Epithelial cell of prostate (primary cell): ENCODE measurements at regions not wholly inside any gene's neighbourhood (a gene's known extent, or its start where the extent isn't known, plus 50 kb on each side); places are given as distances from the start of the nearest gene placed in this dataset.
A peak's percentile ranks its signal among the peaks of the same experiment; 100 is the strongest.
"Not testable (repeated sequence)": the region's sequence is repeated elsewhere in the genome, so short reads cannot be mapped to it uniquely, and the experiment has no call there.

Experiments used
- DNase-seq: peaks from one replicate; pipeline ENCODE4 v3.0.0-alpha.2; 2011; ENCODE audit warnings: low read depth, low spot score
- H3K27ac ChIP-seq: fragments of 450-650 bp; 2 replicates; pipeline ENCODE4 v1.5.1; 2017; ENCODE audit warnings: mild to moderate bottlenecking

DNA sequence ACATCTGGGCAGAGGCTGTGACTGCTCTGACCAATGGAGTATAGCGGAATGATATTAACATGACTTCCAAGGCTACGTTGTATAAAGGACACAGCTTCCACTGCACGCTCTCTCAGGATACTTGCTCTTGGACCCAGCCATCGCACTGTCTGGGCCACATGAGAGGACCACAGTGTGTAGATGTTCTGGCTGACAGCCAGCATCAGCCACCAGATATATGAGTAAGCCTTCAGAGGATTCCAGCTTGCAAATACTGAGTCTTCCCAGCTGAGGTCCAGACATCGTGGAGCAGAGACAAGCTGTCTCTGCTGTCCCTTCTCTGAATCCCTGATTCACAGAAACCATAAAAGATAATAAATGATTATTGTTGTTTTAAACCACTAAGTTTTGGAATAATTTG is 146.8 kb upstream of the USP9X start:
- no peak overlapping the region for H3K27ac ChIP-seq
- DNase-seq: no peak

DNA sequence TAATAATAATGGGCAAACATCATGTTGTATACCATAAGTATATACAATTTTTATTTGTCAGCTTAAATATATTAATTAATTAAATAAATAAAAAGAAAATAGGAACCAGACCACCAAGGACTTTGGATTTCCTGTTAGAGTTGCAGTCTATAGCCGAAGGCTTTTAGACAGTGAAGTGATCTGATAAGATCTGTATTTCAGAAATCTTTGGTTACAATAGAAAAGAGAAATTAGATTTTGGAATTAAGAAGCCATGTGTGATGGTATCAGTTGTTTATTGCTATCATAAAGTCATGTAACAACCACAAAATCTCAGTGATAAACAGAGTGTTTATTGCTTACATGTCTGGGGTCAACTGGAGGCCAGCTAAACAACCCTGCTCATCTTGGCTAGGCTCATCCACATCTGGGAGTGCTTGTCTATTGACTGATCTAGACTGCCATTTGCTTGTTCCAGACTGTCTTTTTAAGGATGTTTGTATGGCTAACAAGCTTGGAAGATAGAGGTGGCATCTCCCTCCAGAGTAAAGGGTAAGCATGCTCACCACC is 142.1 kb upstream of the USP9X start:
- no peak overlapping the region for H3K27ac ChIP-seq
- no peak for DNase-seq

DNA sequence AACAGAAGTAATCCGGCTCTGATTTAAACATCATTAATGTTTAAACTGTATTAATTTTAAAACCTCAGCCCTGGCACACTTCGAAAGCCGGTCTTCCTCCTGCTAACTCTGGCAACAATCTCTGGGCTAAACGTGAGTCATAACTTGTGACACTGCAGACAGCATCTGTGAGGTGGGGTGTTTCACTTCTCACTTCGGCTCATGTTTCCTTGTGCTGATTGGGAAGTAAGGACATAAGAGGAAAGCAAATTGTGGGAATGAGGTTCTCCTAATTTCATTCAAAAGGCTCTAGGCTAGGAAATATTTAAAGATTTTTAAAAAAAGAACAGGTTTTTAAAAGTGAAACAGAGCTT is 139.9 kb upstream of the USP9X start:
- H3K27ac ChIP-seq: no peak overlapping the region
- DNase-seq: no peak

DNA sequence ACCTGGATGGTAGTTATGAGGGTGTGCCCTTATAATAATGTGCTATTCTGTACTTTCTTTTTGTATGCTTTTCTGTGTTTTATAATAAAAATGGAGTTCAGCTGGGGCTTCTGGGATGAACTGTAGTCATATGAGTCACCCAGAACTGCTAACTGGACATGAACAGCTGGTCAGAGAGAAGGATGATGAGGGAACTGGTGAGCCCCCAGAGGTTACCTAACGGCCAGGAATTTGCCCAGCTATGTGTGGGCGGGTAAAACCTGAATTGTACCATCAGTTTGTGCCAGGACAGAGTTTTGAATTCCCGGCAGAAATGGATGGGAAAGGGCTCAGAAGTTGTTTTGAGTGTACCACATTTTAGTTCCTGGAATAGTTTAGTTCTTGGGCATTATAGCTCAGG is 138.0 kb upstream of the USP9X start:
- H3K27ac ChIP-seq: no peak overlapping the region
- no peak for DNase-seq

DNA sequence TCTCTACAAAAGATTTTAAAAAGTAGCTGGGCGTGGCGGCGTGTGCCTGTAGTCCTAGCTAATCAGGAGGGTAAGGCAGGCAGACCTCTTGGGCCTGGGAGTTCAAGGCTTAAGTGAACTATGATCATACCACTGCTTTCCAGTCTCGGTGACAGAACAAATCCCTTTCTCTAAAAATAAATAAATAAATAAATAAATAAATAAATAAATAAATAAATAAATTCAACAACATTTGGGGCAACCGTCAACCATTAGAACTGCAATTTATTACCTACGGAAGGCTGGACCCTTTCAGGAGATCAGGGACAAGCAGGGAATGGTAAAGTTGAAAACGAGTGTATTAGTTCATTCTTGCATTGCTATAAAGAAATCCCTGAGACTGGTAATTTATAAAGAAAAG is 136.2 kb upstream of the USP9X start:
- no peak for DNase-seq
- H3K27ac ChIP-seq: no peak overlapping the region

DNA sequence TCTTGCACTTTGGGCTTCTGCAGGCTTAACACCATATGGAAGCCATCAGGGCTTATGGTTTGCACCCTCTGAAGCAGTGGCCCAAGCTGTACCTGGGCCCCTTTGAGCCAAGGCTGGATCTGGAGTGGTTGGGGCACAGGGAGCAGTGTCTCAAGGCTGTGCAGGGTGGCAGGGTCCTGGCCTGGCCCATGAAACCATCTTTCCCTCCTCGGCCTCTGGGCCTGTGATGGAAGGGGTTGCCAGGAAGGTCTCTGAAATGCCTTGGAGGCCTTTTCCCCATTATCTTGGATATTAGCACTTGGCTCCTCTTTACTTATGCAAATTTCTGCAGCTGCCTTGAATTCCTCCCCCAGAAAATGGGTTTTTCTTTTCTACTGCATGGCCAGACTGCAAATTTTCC is 134.7 kb upstream of the USP9X start:
- H3K27ac ChIP-seq: no peak overlapping the region
- DNase-seq: no peak

DNA sequence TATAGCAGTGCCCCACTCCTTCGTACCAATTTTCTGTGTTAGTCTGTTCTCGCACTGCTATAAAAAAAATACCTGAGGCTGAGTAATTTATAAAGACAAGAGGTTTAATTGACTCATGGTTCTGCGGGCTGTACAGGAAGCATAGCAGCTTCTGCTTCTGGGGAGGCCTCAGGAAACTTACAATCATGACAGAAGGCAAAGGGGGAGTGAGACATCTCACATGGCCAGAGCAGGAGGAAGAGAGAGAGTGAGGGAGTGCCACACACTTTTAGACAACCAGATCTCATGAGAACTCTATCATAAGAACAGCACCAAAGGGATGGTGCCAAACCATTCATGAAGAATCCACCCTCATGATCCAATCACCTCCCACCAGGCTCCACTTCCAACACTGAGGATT is 133.8 kb upstream of the USP9X start:
- DNase-seq, H3K27ac ChIP-seq: not testable (repeated sequence)

DNA sequence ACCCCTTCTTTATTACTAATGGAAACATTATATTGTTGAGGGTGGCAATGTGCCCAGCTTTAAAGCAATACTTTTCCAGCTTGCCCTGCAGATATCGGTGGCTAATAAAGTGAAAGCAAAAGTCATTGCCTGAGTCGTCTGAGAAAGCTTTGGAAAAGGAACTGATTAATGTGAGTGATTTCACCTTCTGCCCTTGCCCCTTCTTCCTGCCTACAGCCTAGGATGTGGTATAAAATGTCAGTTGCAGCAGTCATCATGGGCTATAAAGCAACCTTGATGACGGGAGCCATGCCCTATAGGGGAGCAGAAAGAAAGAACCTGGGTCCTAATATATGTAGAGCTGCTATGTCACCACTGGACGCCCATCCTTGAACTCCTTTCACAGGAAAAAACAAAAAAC is 132.4 kb upstream of the USP9X start:
- H3K27ac ChIP-seq: no peak overlapping the region
- DNase-seq: no peak

DNA sequence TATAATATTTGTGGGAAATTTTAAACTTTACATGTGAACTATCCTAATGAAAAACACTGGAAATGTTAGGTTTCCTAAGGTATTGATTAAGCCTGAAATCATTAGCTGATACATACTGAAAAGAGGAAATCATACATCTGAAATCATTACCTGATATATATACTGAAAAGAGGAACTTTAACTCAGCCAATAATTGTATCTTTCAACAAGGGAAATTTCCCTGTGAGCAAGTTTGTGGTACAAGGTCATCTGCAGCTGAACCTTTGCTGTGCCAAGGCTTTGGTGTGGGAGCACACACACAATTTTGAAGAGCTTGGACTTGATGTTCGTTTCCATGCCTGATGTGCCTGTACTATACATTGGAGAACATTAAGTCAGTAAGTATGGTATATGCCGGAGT is 131.9 kb upstream of the USP9X start:
- no peak overlapping the region for H3K27ac ChIP-seq
- no peak for DNase-seq

DNA sequence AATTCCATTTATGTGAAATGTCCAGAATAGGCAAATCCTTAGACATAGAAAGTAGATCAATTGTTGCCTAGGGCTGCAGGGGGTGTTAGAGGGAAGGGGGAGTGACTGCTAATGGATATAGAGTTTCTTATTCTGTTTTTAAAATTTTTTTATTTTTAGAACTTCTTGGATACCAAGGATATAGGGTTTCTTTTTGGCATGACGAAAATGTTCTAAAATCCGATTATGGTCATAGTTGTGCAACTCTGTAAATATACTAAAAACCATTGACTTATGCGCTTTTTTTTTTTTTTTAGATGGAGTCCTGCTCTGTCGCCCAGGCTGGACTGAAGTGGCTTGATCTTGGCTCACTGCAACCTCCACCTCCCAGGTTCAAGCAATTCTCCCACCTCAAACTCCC is 125.2 kb upstream of the USP9X start:
- no peak for DNase-seq
- H3K27ac ChIP-seq: no peak overlapping the region

DNA sequence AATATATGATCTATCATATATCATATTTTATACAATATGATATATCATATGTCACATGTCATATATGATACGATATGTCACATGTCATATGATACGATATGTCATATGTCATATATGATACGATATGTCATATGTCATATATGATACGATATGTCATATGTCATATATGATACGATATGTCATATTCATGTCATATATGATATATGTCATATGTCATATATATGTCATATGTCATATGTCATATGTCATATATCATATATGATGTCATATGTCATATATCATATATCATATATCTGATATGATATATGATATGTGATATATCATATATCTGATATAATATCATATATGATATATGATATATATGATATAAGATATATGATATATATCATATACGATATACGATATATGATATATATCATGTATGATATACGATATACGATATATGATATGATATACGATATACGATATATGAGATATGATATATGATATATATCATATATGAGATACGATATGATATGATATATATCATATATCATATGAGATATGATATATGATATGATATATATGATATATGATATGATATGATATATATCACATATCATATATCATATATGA is 122.3 kb upstream of the USP9X start:
- H3K27ac ChIP-seq: no peak overlapping the region
- DNase-seq: no peak

DNA sequence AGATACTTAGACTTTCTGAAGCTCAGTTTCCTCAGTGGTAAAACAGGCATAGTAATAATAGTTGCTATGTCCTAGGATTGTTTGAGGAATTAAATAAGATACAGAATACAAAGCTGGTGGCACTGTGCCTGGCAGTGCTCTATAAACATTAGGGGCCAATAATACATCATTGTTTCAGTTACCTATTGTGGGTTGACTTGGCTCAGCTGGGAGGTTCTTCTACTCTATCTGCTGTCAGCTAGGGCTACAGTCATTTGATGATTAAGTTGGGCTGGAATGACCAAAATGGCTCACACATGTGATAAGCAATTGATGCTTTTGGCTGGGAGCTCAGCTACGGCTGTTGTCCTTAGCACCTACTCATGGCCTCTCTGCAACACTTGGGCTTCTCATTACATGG is 121.2 kb upstream of the USP9X start:
- no peak for DNase-seq
- H3K27ac ChIP-seq: peak overlapping the region; percentile 61

DNA sequence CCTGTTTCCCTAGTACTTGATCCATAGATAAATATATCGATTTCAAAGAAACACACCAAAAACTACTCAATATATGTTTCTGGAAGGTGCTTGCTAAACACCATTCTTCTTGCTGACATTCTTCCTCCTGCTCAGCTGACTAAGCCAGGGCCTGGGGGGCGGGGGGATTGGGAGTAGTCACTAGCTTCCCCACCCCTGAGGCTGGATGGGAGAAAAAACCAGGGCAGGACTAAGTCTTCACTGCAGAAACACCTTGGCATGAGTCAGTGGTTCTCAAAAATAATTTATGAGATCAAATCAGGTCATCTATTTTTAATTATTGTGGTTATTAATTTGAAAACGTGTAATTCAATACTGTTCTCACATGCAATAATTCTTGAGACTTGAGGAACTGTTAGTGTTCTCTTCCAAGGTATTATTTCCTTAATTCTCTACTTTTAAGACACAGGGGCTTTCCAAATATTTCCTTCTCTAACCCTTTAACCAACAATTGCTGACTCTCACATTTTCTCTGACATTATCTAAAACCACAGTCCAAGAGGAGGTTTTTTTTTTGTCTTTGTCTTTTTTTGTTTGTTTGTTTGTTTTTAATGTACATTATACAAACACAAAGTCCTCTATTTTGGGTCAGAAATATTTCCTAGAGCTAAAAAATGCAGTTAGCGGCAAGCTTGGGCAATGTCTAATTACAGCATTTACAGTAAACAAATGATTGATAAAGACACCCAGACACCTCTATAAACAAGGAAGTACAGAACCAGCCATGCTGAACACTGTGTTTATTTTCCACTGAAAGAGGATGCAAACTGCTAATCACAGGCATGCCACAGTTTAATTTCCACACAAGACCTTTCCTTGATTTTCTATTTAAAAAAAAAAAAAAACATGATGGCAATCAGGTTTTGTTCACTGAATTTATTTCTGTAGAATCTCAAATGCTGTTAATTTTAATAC is 120.3 kb upstream of the USP9X start:
- H3K27ac ChIP-seq: peak overlapping the region; percentile 61
- peak; percentile 33 for DNase-seq

DNA sequence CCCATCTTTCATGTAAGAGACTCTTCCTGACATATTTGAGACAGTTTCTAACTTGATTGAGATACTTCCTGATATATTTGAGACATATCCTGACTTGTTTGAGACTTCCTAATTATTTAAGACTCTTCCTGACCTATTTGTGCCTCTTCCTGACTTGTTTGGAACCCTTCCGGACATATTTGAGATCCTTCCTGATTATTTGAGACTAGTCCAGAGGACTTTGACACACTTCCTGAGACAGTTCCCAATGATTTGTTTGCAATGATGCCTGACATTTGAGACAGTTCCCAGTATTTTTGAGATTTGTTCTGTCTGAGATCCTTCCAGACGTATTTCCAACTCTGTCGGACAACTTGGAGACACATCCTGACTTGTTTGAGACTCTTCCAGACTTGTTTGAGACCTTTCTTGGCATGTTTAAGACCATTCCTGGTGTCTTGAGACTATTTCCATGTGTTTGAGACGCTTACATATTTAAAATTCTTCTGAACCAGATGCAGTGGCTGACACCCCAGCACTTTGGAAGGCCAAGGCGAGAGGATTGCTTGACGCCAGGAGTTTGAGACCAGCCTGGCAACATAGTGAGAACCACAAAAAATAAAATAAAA is 118.9 kb upstream of the USP9X start:
- DNase-seq: no peak
- peak overlapping the region; percentile 61 for H3K27ac ChIP-seq

DNA sequence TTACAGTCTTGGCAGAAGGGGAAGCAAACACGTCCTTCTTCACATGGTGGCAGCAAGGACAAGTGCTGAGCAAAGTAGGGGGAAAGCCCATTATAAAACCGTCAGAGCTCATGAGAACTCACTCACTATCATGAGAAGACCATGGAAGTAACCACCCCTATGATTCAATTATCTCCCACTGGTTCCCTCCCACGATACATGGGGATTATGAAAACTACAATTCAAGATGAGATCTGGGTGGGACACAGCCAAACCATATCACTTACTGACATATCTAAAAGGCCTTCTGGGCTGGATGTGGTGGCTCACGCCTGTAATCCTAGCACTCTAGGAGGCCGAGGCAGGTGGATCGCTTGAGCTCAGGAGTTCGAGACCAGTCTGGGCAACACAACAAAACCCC is 117.1 kb upstream of the USP9X start:
- DNase-seq: no peak
- H3K27ac ChIP-seq: no peak overlapping the region

DNA sequence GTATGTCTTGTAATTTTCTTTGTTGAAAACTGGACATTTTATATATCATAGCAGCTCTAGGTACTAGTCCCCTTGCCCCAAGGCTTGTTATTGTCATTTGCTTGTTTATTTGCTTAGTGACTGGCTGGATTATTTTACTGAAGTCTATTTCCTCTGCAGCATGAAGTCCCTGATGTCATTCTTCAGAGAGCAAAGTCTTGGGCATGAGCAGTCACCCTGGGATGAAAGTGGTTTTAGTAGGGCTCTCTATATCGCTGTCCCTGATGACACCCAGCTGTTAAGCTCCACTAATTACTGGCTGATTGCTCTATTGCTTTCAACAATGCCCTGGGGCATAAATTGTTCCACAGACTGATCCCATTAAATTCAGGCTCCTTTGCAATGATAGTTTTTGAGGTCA is 113.5 kb upstream of the USP9X start:
- DNase-seq: no peak
- no peak overlapping the region for H3K27ac ChIP-seq

DNA sequence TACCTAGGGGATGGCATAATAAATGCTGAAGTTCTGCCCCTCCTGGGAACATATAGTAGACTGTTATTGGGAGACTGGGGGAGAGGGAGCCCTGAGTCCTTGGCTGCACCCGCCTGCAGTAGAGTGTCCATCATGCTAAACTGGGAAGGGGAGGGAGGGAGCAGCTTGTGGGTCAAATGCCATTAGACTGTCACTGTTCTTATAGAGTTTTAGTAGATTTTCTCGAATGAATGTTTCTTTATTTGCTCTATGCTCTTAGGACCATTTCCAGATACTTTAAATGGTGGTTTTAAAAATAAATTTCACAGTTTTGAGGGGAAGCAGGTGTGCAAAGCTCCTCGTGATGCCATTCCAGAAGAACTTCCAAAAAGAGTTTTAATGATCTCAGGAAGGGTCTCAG is 111.6 kb upstream of the USP9X start:
- no peak for DNase-seq
- no peak overlapping the region for H3K27ac ChIP-seq

DNA sequence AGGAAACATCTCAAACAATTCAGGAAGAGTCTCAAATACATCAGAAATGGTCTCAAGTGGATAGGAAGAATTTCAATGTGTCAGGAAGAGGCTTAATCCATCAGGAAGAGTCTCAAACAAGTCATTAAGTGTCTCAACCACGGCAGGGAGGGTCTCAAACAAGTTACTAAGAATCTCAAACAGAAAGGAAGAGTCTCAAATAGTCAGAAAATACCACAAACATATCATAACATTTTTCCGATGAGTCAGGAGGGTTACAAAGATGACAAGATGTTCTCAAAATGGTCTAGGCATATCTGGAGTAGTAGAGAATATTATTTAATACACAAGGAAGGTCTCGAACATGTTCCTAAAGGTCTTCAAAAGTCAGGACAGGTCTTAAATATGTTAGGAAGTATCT is 109.3 kb upstream of the USP9X start:
- DNase-seq: no peak
- H3K27ac ChIP-seq: no peak overlapping the region

DNA sequence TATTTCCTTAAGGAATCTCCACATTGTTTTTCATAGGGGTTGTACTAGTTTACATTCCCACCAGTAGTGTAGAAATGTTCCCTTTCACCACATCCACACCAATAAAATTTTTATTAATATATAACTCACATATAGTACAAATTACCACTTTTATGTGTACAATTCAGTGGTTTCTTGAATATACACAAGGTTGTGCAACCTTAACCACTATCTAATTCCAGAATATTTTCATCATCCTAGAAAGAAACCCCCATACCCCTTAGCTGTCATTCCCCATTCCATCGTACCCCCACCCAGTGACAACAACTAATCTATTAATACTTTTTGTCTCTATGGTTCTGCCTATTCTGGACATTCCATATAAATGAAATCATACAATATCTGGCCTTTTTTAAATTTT is 108.3 kb upstream of the USP9X start:
- no peak for DNase-seq
- H3K27ac ChIP-seq: no peak overlapping the region

DNA sequence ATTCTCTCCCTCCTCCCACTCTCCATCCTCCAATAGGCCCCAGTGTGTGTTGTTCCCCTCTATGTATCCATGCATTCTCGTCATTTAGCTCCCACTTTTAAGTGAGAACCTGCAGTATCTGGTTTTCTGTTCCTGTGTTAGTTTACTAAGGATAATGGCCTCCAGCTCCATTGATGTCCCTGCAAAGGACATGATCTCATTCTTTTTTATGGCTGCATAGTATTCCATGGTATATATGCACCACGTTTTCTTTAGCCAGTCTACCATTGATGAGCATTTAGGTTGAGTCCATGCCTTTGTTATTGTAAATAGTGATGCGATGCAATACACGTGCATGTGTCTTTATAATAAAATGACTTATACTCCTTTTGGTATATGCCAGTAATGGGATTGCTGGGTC is 100.3 kb upstream of the USP9X start:
- H3K27ac ChIP-seq: no peak overlapping the region
- DNase-seq: no peak

DNA sequence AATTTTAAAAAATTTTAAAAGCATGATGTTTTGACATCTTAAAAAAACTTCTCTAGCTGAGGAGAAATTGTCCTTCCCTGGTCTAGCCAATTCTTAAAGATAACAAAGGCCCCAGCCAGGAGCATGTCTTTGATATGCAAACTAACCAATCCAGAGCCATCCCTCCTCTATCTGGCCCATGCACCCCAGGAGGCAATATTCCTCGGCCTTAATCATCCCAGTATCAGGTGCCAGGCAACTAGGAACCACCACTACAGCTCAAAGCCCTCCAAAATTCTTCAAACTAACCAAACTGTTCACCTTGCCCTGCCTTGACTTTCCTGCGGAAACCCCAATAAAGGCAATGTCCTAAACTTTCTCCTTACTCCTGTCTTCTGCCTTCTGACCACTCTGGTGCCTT is 97.8 kb upstream of the USP9X start:
- no peak overlapping the region for H3K27ac ChIP-seq
- DNase-seq: no peak
